SU-DHL-6 (cell line): ENCODE measurements at regions not wholly inside any gene's neighbourhood (a gene's known extent, or its start where the extent isn't known, plus 50 kb on each side); places are given as distances from the start of the nearest gene placed in this dataset.
"Not testable (repeated sequence)": the region's sequence is repeated elsewhere in the genome, so short reads cannot be mapped to it uniquely, and the experiment has no call there.

ENCODE experiments used
- H2AFZ ChIP-seq: fragments of 200-600 bp; sonication (generic); 2 replicates; pipeline ENCODE4 v1.6.1; 2014; ENCODE audit warnings: low read depth, mild to moderate bottlenecking, moderate library complexity, mixed read lengths, antibody characterized with exemption, low read length; ENCODE audit not compliant: severe bottlenecking
- H3F3A ChIP-seq: fragments of 200-600 bp; shearing (Covaris generic); 2 replicates; pipeline ENCODE4 v1.6.0; 2016; ENCODE audit warnings: antibody characterized with exemption, mild to moderate bottlenecking; ENCODE audit not compliant: insufficient read depth
- H3K27ac ChIP-seq: fragments of 200-600 bp; sonication (generic); 2 replicates; pipeline ENCODE4 v1.5.1; 2016; ENCODE audit warnings: low read depth, mild to moderate bottlenecking, low read length, moderate library complexity, mixed read lengths
- H3K27me3 ChIP-seq: fragments of 200-600 bp; sonication (generic), shearing (Covaris generic); 2 replicates; pipeline ENCODE4 v1.6.0; 2014; ENCODE audit warnings: mild to moderate bottlenecking, low read length
- H3K36me3 ChIP-seq: fragments of 200-600 bp; sonication (generic); 2 replicates; pipeline ENCODE4 v1.6.1; 2014; ENCODE audit warnings: mild to moderate bottlenecking, low read length, mixed read lengths
- H3K4me2 ChIP-seq: fragments of 300-600, 200-600 bp; shearing (Covaris generic), sonication (generic); 2 replicates; pipeline ENCODE4 v1.6.0; 2014; ENCODE audit warnings: low read length, low read depth, mild to moderate bottlenecking; ENCODE audit not compliant: poor library complexity, severe bottlenecking
- H3K4me3 ChIP-seq: fragments of 200-600 bp; sonication (generic); 2 replicates; pipeline ENCODE4 v1.5.1; 2014; ENCODE audit warnings: antibody characterized with exemption, low read length, mild to moderate bottlenecking, mixed read lengths; ENCODE audit not compliant: insufficient read depth, poor library complexity, severe bottlenecking
- H3K79me2 ChIP-seq: fragments of 200-600 bp; sonication (generic); 2 replicates; pipeline ENCODE4 v1.6.1; 2014; ENCODE audit warnings: mild to moderate bottlenecking, low read length, moderate library complexity; ENCODE audit not compliant: insufficient read depth
- H3K9ac ChIP-seq: fragments of 200-600 bp; sonication (generic); 2 replicates; pipeline ENCODE4 v1.7.0; 2014; ENCODE audit warnings: mild to moderate bottlenecking, low read length
- H3K9me2 ChIP-seq: fragments of 200-600 bp; sonication (generic); replicated peaks from 2 replicates; pipeline ENCODE4 v1.6.1; 2014; ENCODE audit warnings: low read length; ENCODE audit not compliant: insufficient read depth
- H3K9me3 ChIP-seq: fragments of 200-600 bp; sonication (generic); 2 replicates; pipeline ENCODE4 v1.6.1; 2014; ENCODE audit warnings: low read length, mixed read lengths; ENCODE audit not compliant: insufficient read depth
- H4K20me1 ChIP-seq: fragments of 200-600 bp; sonication (generic); 2 replicates; pipeline ENCODE4 v1.6.1; 2014; ENCODE audit warnings: low read depth, mild to moderate bottlenecking, antibody characterized with exemption, low read length, moderate library complexity, mixed read lengths
- EZH2phosphoT487 ChIP-seq: fragments of 200-600 bp; sonication (generic), shearing (Covaris generic); conservative IDR thresholded peaks from 2 replicates; pipeline ENCODE4 v1.6.1; 2018; ENCODE audit warnings: mild to moderate bottlenecking, antibody characterized with exemption, low read length, moderate library complexity, mixed read lengths
- TF ChIP-seq, protein P1 (sequence below): fragments of 200-600 bp; sonication (generic); IDR thresholded peaks from one replicate; pipeline ENCODE4 v1.5.1; 2017; ENCODE audit warnings: antibody characterized with exemption, mild to moderate bottlenecking, low read length, moderate library complexity; ENCODE audit not compliant: insufficient read depth, poor library complexity, severe bottlenecking

DNA sequence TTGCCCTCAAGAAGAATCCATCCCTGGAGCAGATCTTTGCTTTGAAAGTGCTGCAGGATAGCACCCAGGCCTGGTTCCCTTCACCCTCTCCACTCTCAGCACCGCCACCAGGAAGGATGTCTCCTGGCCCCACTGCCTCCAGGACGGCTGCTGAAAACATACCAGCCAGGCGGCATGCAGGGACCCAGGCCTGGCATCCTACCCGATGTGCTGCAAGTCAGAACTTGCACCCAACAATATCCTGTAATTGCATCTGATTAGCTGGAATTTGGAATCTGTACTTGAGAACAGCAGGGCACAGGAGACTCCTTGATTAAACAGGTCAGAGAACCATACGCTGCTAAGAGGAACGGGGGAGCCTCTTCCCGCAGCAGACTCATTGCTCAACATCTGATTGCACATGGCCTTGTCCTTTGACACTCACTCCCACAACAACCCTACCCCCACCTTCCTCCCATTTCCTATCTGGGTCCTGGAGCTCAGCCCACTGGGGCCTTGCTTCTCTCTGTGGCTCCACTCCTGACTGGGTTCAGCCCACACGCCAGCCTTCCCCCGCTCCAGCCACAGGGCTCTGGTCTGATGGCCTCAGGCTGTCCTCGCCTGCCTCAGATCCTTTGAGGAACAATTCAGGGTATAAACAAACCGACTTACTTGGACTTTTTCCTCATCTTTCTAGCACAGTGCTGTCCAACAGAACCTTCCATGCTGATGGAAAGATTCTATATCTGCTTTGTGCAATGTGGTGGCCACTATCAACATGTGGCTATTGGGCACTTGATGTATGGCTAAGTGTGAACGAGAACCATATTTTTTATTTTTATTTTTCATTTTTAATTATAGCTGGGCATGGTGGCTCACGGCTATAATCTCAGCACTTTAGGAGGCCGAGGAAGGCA, 78.0 kb downstream of the FGD2 start:
- H3K27ac ChIP-seq, result no peak overlapping the region
- H3K4me3 ChIP-seq, result no peak overlapping the region
- H3K4me2 ChIP-seq, result no peak overlapping the region
- TF ChIP-seq EZH2phosphoT487, result no peak
- TF ChIP-seq, protein P1, sequence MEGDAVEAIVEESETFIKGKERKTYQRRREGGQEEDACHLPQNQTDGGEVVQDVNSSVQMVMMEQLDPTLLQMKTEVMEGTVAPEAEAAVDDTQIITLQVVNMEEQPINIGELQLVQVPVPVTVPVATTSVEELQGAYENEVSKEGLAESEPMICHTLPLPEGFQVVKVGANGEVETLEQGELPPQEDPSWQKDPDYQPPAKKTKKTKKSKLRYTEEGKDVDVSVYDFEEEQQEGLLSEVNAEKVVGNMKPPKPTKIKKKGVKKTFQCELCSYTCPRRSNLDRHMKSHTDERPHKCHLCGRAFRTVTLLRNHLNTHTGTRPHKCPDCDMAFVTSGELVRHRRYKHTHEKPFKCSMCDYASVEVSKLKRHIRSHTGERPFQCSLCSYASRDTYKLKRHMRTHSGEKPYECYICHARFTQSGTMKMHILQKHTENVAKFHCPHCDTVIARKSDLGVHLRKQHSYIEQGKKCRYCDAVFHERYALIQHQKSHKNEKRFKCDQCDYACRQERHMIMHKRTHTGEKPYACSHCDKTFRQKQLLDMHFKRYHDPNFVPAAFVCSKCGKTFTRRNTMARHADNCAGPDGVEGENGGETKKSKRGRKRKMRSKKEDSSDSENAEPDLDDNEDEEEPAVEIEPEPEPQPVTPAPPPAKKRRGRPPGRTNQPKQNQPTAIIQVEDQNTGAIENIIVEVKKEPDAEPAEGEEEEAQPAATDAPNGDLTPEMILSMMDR, result no peak
- no peaks in the 10 kb centered on the region for H4K20me1 ChIP-seq
- H3K79me2 ChIP-seq, result no peaks in the 10 kb centered on the region
- H2AFZ ChIP-seq, result no peak overlapping the region
- no peaks in the 10 kb centered on the region for H3K9me3 ChIP-seq
- no peaks in the 10 kb centered on the region for H3F3A ChIP-seq
- H3K27me3 ChIP-seq, result no peaks in the 10 kb centered on the region
- H3K9ac ChIP-seq, result no peak overlapping the region
- H3K9me2 ChIP-seq, result no peaks in the 10 kb centered on the region
- no peaks in the 10 kb centered on the region for H3K36me3 ChIP-seq

DNA sequence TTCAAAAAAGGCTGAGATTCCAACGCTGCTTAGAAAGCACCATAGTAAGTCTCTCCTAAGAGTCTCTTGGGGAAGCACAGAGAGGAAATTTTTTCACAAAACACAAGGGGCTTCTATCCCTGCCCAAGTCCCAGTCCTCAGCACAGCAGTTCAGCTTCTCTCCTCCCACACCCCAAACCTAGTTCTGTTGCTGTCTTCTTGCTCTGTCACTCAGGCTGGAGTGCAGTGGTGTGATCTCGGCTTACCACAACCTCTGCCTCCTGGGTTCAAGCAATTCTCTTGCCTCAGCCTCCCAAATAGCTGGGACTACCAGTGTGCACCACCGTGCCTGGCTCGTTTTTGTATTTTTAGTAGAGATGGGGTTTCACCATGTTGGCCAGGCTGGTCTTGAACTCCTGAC, 79.2 kb downstream of the FGD2 start:
- not testable (repeated sequence) for H3K9me3 ChIP-seq, H3F3A ChIP-seq, H2AFZ ChIP-seq, H3K4me3 ChIP-seq, H3K79me2 ChIP-seq, H3K27ac ChIP-seq, H3K4me2 ChIP-seq, H4K20me1 ChIP-seq, H3K9me2 ChIP-seq, H3K9ac ChIP-seq, H3K27me3 ChIP-seq, H3K36me3 ChIP-seq

DNA sequence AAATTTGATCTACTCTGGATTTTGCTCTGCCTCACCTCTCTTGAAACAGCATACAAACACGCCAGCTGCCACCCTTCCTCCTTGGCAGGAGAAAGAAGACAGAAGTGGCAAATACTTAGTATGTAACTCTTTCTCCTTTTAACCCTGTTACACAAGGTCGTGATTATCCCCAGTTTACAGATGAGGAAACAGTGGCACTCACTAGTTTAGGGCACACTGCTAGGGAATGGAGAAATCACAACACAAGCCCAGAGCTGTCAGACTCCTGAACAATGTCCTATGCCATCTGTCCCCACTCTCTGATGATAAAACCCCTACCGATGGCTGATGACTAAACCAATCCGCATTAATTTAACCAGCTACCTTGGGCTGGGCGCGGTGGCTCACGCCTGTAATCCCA, 79.7 kb downstream of the FGD2 start:
- Histone ChIP-seq H3K9me2 (no peaks in the 10 kb centered on the region), H3K27me3 (no peaks in the 10 kb centered on the region), H3K4me2 (no peak overlapping the region), H2AFZ (no peak overlapping the region), H3F3A (no peaks in the 10 kb centered on the region), H3K27ac (no peak overlapping the region), H3K9me3 (no peaks in the 10 kb centered on the region), H3K9ac (no peak overlapping the region), H4K20me1 (no peaks in the 10 kb centered on the region), H3K36me3 (no peaks in the 10 kb centered on the region), H3K4me3 (no peak overlapping the region), H3K79me2 (no peaks in the 10 kb centered on the region)
- TF ChIP-seq, protein P1, result no peak
- no peak for TF ChIP-seq EZH2phosphoT487

DNA sequence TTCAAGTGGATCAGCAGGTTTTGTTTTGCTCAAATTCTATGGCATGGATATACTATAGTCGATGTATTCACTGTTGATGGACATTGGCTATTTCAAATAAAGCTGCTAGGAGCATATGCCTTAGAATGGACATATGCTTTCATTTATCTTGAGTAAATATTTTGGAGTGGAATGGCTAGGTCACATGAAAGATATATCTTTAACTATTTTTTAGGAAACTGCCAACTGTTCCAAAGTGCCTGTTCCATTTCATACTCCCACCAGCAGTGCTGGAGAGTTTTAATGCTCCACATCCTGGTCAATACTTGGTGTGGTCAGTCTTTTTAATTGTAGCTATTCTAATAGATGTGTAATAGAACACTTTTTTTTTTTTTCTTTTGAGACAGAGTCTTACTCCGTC, 81.1 kb upstream of the PIM1 start:
- H3K9me3 ChIP-seq, result no peaks in the 10 kb centered on the region
- no peaks in the 10 kb centered on the region for H3K79me2 ChIP-seq
- TF ChIP-seq, protein P1, result no peak
- TF ChIP-seq EZH2phosphoT487, result no peak
- no peak overlapping the region for H3K4me3 ChIP-seq
- no peaks in the 10 kb centered on the region for H4K20me1 ChIP-seq
- H3K36me3 ChIP-seq, result no peaks in the 10 kb centered on the region
- no peak overlapping the region for H3K4me2 ChIP-seq
- no peaks in the 10 kb centered on the region for H3K9me2 ChIP-seq
- H3K9ac ChIP-seq, result no peak overlapping the region
- H3F3A ChIP-seq, result no peaks in the 10 kb centered on the region
- no peak overlapping the region for H3K27ac ChIP-seq
- no peaks in the 10 kb centered on the region for H3K27me3 ChIP-seq
- no peak overlapping the region for H2AFZ ChIP-seq
